ENCODE measurements at regions not wholly inside any gene's neighbourhood (a gene's known extent, or its start where the extent isn't known, plus 50 kb on each side); places are given as distances from the start of the nearest gene placed in this dataset.

GRCh38 chr2:216793386-216793785 is 66.5 kb downstream of the TNP1 start:
- WGBS: 95% methylated on average over 7 of the region's 7 CpGs
- TF ChIP-seq POLR2A (IDR thresholded peaks at IDR 0.05) (no peak), POLR2AphosphoS5 (IDR thresholded peaks at IDR 0.05) (no peak), CTCF (IDR thresholded peaks at IDR 0.05) (no peak)
- Histone ChIP-seq H3K9me3 (no peaks in the 10 kb centered on the region), H3K4me1 (replicated peaks) (no peaks in the 10 kb centered on the region), H3K36me3 (no peaks in the 10 kb centered on the region), H3K27me3 (replicated peaks; ENCODE audit: insufficient read depth) (no peaks in the 10 kb centered on the region), H3K27ac (no peak overlapping the region), H3K4me3 (no peak overlapping the region)
- no peak for DNase-seq (ENCODE audit: low spot score)
- intact Hi-C loops (cut with DNase I): no loop called here

GRCh38 chr2:216792222-216793021 is 67.4 kb downstream of the TNP1 start:
- intact Hi-C loops (cut with DNase I): no loop called here
- no peak for DNase-seq (ENCODE audit: low spot score)
- Histone ChIP-seq H3K4me1 (replicated peaks) (no peaks in the 10 kb centered on the region), H3K27me3 (replicated peaks; ENCODE audit: insufficient read depth) (no peaks in the 10 kb centered on the region), H3K36me3 (no peaks in the 10 kb centered on the region), H3K4me3 (no peak overlapping the region), H3K27ac (peak overlapping the region in 1 of 2 donors; percentile 6), H3K9me3 (no peaks in the 10 kb centered on the region)
- WGBS: 29% methylated on average over 8 of the region's 8 CpGs
- TF ChIP-seq CTCF (IDR thresholded peaks at IDR 0.05): no peak
- TF ChIP-seq POLR2A (IDR thresholded peaks at IDR 0.05): no peak
- TF ChIP-seq POLR2AphosphoS5 (IDR thresholded peaks at IDR 0.05): no peak

- Histone ChIP-seq H3K27ac (no peak overlapping the region), H3K4me3 (no peak overlapping the region), H3K4me1 (replicated peaks) (no peaks in the 10 kb centered on the region), H3K9me3 (no peaks in the 10 kb centered on the region), H3K27me3 (replicated peaks; ENCODE audit: insufficient read depth) (no peaks in the 10 kb centered on the region), H3K36me3 (no peaks in the 10 kb centered on the region)
- intact Hi-C loops (cut with DNase I): no loop called here
- no peak for TF ChIP-seq CTCF (IDR thresholded peaks at IDR 0.05)
- 80% methylated on average over 2 of the region's 2 CpGs for WGBS
- no peak for DNase-seq (ENCODE audit: low spot score)
Observed at GRCh38 chr2:216791303-216791702, 68.6 kb downstream of the TNP1 start.

GRCh38 chr2:216789081-216789480 is 70.8 kb downstream of the TNP1 start:
- Histone ChIP-seq H3K27me3 (replicated peaks; ENCODE audit: insufficient read depth) (no peaks in the 10 kb centered on the region), H3K4me1 (replicated peaks) (no peaks in the 10 kb centered on the region), H3K36me3 (no peaks in the 10 kb centered on the region), H3K27ac (no peak overlapping the region), H3K9me3 (no peaks in the 10 kb centered on the region), H3K4me3 (no peak overlapping the region)
- DNase-seq (ENCODE audit: low spot score): no peak
- TF ChIP-seq CTCF (IDR thresholded peaks at IDR 0.05) (no peak), POLR2AphosphoS5 (IDR thresholded peaks at IDR 0.05) (no peak), POLR2A (IDR thresholded peaks at IDR 0.05) (no peak)
- intact Hi-C loops (cut with DNase I): no loop called here
- WGBS: 66% methylated on average over 5 of the region's 5 CpGs

GRCh38 chr2:216787851-216788540 is 71.9 kb downstream of the TNP1 start:
- Histone ChIP-seq H3K4me3 (no peak overlapping the region), H3K27ac (no peak overlapping the region), H3K36me3 (no peaks in the 10 kb centered on the region), H3K9me3 (no peaks in the 10 kb centered on the region), H3K27me3 (replicated peaks; ENCODE audit: insufficient read depth) (no peaks in the 10 kb centered on the region), H3K4me1 (replicated peaks) (no peaks in the 10 kb centered on the region)
- DNase-seq (ENCODE audit: low spot score): no peak
- WGBS: 83% methylated on average over 7 of the region's 7 CpGs
- intact Hi-C loops (cut with DNase I): no loop called here
- TF ChIP-seq POLR2AphosphoS5 (IDR thresholded peaks at IDR 0.05): no peak
- no peak for TF ChIP-seq CTCF (IDR thresholded peaks at IDR 0.05)
- no peak for TF ChIP-seq POLR2A (IDR thresholded peaks at IDR 0.05)

Data from prostate gland (tissue), 2 donors.